GM18870 (cell line): ENCODE measurements at regions not wholly inside any gene's neighbourhood (a gene's known extent, or its start where the extent isn't known, plus 50 kb on each side); places are given as distances from the start of the nearest gene placed in this dataset.
"Not testable (repeated sequence)": the region's sequence is repeated elsewhere in the genome, so short reads cannot be mapped to it uniquely, and the experiment has no call there.

Experiments
- ATAC-seq: cut with Tn5 transposase; IDR thresholded peaks from one replicate; pipeline ENCODE4 v1.9.1; 2021; ENCODE audit warnings: moderate library complexity; ENCODE audit not compliant: unreplicated experiment

DNA sequence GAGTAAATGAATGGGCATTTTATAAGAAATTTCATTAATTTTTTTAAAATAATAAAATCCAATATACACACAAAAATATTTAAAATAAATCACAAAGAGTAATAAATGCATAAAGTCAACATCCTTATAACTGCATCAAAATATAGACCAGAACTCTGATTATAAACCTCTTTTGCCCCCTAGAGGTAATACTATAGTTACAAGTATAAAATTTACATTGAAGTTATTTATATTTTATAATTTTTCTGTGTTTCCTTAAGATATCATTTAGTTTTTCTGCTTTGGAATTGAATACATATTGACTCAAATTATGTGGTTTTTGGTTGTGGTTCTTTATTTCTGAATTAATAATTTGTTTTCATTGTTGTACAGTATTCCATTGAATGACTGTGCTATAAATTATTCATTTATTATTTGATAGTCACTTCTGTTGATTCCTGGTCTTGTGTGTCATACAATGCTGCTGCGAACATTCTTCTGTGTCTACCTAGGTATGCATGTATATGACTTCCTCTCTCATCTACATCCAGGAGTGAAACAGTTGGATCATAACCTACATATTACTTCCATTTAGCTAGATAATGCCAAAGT is 673.6 kb downstream of the IPMK start:
- ATAC-seq: no peak

GRCh38 chr10:57579926-57580325 is 687.8 kb downstream of the IPMK start:
- peak; percentile 72 for ATAC-seq

DNA sequence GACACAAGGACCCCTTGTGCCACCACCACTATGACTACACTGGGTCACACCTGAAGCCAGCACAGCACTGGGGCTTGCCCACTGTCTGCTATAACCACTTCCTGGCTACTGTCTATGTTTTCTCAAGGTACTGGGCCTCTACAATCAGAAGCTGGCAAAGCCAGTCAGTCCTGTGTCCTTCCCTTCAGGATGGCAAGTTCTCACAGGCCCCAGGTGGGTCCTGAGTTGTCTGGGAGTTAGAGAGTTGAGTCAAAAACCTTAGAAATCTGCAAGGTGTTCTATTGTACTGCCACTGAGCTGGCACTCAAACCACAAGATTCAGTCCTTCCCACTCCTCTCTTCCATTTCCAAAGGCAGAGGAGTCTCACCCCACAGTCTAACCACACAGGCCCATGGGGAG is 705.5 kb downstream of the IPMK start:
- no peak for ATAC-seq

- not testable (repeated sequence) for ATAC-seq
Measured at GRCh38 chr10:57551774-57552173, 715.9 kb downstream of the IPMK start.

GRCh38 chr10:57535306-57535705 is 732.4 kb downstream of the IPMK start:
- ATAC-seq: no peak

GRCh38 chr10:57513637-57514036 is 754.1 kb downstream of the IPMK start:
- ATAC-seq: no peak

GRCh38 chr10:57507788-57508187 is 759.9 kb downstream of the IPMK start:
- ATAC-seq: no peak

- no peak for ATAC-seq
Measured at GRCh38 chr10:57506414-57507094, 761.1 kb downstream of the IPMK start.

DNA sequence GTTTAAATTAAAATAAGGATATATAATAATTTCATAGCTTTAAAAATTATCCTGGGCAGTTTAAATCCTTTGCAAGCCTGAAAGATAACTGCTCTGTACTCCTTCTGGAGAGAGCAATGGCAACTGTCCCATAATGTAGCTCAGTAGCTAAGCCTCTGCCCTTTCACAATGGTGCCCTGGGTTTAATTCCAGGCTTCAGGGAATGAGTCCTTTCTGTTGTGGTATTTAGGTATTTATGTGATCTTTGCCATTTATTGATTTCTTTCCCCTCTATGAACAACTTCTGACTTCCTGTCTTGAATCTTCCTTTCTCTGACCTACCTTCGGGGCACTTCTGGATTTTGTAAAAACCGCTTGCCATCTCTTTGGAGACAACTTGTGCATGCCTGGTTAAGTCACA is 773.2 kb downstream of the IPMK start:
- no peak for ATAC-seq

GRCh38 chr10:57482259-57482658 is 785.4 kb downstream of the IPMK start:
- ATAC-seq: no peak

DNA sequence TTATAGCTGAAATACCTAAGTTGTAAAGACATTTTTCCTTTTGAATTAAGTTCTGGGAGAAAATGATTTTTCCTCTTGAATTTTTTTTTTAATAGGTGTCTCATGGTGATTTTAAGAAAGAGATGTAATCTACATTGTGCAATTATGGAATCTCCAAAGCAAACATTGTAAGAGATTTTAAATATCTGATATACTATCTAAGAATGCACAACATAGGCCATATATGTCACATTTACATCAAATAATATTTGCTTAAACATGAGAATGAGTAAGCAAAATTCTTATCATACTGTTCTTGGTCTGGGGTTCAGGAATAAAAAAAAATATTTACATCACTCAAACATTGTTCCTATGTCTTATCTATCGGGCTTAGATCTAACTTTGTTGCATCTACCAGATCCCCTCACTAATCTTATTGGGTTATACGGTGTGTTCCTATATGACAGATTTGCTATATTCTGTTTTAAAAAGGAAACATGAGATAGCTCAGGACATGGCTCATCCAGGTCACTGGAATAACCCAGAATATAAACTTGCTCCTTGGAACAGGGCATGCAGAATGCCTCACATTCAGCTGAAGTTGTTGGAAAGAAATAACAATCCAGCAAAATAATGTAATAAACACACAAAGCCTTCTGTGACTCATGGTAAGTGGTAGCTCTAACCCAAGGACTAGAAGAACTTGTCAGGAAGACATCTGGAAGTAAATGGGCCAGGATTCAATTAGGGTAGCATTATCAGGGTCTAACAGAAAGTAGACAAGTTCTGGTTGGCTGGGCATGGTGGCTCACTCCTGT is 794.7 kb downstream of the IPMK start:
- no peak for ATAC-seq

DNA sequence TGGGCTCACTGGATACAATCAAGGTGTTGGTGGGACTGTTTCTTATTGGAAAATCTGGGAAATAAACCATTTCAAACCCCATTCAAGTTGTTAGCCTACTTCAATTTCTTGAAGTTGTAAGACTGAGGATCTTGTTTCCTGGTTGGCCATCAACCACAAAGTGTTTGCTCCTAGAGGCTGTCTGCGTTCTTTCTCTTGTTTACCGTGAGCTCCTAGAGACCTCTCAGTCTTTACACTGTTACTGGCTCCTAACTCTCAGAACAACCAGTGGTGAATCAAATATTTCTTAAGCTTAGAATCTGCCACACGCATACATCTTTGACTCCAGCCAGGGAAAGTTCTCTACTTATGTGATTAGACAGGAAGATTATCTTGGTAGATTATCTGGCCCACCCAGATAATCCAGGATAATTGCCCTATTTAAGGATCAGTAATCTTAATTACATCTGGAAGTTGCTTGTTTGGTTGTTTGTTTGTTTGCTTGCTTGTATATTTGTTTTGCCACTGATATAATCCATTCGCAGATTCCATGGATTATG is 798.7 kb downstream of the IPMK start:
- ATAC-seq: no peak

- no peak for ATAC-seq
Measured at GRCh38 chr10:57465155-57465554, 802.5 kb downstream of the IPMK start.

GRCh38 chr10:57460540-57460939 is 807.2 kb downstream of the IPMK start:
- no peak for ATAC-seq

DNA sequence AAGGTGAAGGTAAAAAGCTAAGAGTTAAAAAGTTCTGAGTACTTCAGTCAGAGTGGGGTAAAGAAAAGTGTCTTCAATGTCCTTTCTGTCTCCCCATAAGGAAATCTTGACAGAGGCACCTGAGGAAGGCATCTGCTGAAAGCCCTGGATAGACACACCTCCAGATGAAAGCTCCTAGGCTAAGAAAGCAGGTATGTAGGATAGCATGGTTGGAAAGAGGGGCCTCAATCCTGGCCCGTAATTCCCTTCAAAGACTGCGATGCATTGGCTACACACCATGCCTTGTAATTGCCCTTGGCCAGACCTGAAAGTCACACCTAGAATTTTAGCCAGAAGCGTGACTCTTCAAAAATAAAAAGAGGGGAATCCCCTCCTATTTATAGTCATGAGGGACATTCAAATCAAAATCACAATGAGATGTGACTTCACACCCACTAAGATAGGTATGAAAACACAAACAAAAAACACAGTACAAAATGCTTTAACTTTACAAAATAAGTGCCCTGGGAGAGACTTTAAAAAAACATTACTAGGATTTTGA is 809.7 kb downstream of the IPMK start:
- no peak for ATAC-seq

- ATAC-seq: no peak
Measured at GRCh38 chr10:57430376-57430775, 837.3 kb downstream of the IPMK start.

GRCh38 chr10:57420881-57421280 is 846.8 kb downstream of the IPMK start:
- no peak for ATAC-seq

- no peak for ATAC-seq
Measured at GRCh38 chr10:57418476-57418875, 849.2 kb downstream of the IPMK start.

- ATAC-seq: no peak
Measured at GRCh38 chr10:57395923-57396322, 871.8 kb downstream of the IPMK start.

- ATAC-seq: no peak
Measured at GRCh38 chr10:57367412-57367811, 900.3 kb downstream of the IPMK start.

- peak; percentile 70 for ATAC-seq
Measured at GRCh38 chr10:57362811-57363210, 904.9 kb downstream of the IPMK start.
